ENCODE measurements at regions not wholly inside any gene's neighbourhood (a gene's known extent, or its start where the extent isn't known, plus 50 kb on each side); places are given as distances from the start of the nearest gene placed in this dataset.

DNA sequence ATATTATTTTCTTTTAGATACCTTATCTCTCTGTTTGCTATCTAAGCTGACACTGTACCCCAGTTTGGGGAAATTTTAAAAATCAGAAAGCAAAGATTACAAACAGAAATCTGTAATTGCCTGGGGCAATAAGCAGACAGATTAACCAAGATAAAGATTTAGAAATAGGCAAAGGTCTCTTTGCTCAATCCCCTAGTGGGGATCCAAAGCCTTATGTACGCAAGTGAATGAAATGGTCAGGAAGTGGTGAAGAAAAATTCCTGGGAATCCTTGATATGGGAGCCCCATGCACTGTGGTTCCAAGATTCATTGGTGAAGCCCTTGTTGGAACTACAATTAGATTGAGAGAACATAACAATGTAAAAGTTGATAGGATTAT, 139.5 kb upstream of the GUCY1A2 start:
- no peak for DNase-seq
- Histone ChIP-seq H3K9me3 (ENCODE audit: insufficient read depth, low read length, severe bottlenecking) (no peaks in the 10 kb centered on the region), H3K4me2 (ENCODE audit: insufficient read depth, low read length) (no peak overlapping the region), H3K27ac (ENCODE audit: low read length) (no peak overlapping the region), H3K79me2 (ENCODE audit: insufficient read depth, low read length) (no peaks in the 10 kb centered on the region), H3K9ac (ENCODE audit: low read depth, low read length) (no peak overlapping the region), H3K4me3 (ENCODE audit: low read depth in 1 of 2, low read length in 2 of 2) (no peak overlapping the region), H3K27me3 (ENCODE audit: insufficient read depth, low read length, poor library complexity) (no peaks in the 10 kb centered on the region), H3K36me3 (ENCODE audit: insufficient read depth, low read length) (no peaks in the 10 kb centered on the region), H2AFZ (ENCODE audit: low read depth, low read length) (no peak overlapping the region), H4K20me1 (ENCODE audit: insufficient read depth, low read length) (no peaks in the 10 kb centered on the region), H3K4me1 (ENCODE audit: insufficient read depth, low read length) (no peaks in the 10 kb centered on the region)
- no peak for ATAC-seq (ENCODE audit: insufficient read depth, low read depth)
- TF ChIP-seq EZH2 (IDR thresholded peaks at IDR 0.05; ENCODE audit: borderline replicate concordance, low read depth, low read length, severe bottlenecking) (no peak), CTCF (IDR thresholded peaks at IDR 0.05; ENCODE audit: borderline replicate concordance, extremely low read depth, low read length, poor library complexity, severe bottlenecking) (no peak)

DNA sequence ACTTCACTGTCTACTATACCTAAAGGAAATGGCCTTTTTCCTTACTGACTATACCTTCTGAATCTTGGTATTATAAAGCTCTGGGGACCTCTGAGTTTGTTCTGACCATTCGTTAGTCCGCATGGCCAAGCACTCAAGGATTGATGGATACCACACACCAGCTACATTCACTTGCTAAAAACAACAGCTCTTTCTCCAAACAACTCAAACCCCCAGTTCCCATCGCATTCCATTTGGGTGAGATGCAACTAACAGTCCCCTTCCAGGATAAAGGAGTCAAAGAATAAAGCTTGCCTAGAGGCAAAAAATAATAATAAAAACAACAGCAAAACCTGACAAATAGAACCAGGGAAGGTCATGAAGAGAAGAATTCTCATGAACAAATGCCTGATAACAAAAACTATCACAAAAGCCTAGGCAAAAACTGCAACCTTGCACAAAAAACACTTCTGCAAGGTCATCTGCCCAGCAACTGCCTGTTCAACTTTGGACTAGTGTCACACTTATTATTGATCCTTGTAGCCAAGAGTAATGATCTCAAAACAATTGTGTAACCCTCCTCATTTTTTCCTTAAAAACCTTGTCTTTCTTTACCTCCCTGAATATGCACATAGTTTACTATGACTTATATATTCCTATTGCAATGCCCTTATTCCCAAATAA, 139.0 kb upstream of the GUCY1A2 start:
- no peak overlapping the region for H2AFZ ChIP-seq (ENCODE audit: low read depth, low read length)
- H3K9ac ChIP-seq (ENCODE audit: low read depth, low read length), result no peak overlapping the region
- no peaks in the 10 kb centered on the region for H3K79me2 ChIP-seq (ENCODE audit: insufficient read depth, low read length)
- no peaks in the 10 kb centered on the region for H3K27me3 ChIP-seq (ENCODE audit: insufficient read depth, low read length, poor library complexity)
- no peaks in the 10 kb centered on the region for H3K9me3 ChIP-seq (ENCODE audit: insufficient read depth, low read length, severe bottlenecking)
- no peaks in the 10 kb centered on the region for H4K20me1 ChIP-seq (ENCODE audit: insufficient read depth, low read length)
- ATAC-seq (ENCODE audit: insufficient read depth, low read depth), result no peak
- no peaks in the 10 kb centered on the region for H3K4me1 ChIP-seq (ENCODE audit: insufficient read depth, low read length)
- no peaks in the 10 kb centered on the region for H3K36me3 ChIP-seq (ENCODE audit: insufficient read depth, low read length)
- no peak overlapping the region for H3K27ac ChIP-seq (ENCODE audit: low read length)
- TF ChIP-seq CTCF (IDR thresholded peaks at IDR 0.05; ENCODE audit: borderline replicate concordance, extremely low read depth, low read length, poor library complexity, severe bottlenecking) (no peak), EZH2 (IDR thresholded peaks at IDR 0.05; ENCODE audit: borderline replicate concordance, low read depth, low read length, severe bottlenecking) (no peak)
- no peak overlapping the region for H3K4me2 ChIP-seq (ENCODE audit: insufficient read depth, low read length)
- no peak for DNase-seq
- H3K4me3 ChIP-seq (ENCODE audit: low read depth in 1 of 2, low read length in 2 of 2), result no peak overlapping the region

DNA sequence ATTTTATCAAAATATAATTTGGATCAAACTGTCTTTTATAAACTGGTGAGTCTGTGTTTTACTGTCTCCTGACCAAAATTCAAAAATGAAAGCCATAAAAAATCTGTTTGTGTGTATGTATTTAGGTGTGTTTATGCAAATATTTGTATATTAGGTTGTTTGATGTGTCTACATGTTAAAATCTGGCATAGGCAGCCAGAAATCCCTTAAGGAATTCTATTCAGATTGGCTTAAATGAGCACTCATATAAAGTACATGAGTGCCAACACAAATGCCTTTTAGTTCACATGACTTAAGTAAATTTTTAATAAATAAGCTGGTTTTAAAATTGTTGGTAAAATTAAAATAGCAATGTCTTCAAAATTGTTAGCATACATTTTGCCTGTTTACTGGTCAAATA, 133.3 kb upstream of the GUCY1A2 start:
- H3K4me1 ChIP-seq (ENCODE audit: insufficient read depth, low read length), result no peaks in the 10 kb centered on the region
- TF ChIP-seq CTCF (IDR thresholded peaks at IDR 0.05; ENCODE audit: borderline replicate concordance, extremely low read depth, low read length, poor library complexity, severe bottlenecking), result no peak
- no peak overlapping the region for H3K27ac ChIP-seq (ENCODE audit: low read length)
- H3K4me3 ChIP-seq (ENCODE audit: low read depth in 1 of 2, low read length in 2 of 2), result no peak overlapping the region
- H2AFZ ChIP-seq (ENCODE audit: low read depth, low read length), result no peak overlapping the region
- H3K27me3 ChIP-seq (ENCODE audit: insufficient read depth, low read length, poor library complexity), result no peaks in the 10 kb centered on the region
- DNase-seq (no peak), ATAC-seq (ENCODE audit: insufficient read depth, low read depth) (no peak)
- no peaks in the 10 kb centered on the region for H3K9me3 ChIP-seq (ENCODE audit: insufficient read depth, low read length, severe bottlenecking)
- H3K4me2 ChIP-seq (ENCODE audit: insufficient read depth, low read length), result no peak overlapping the region
- H3K36me3 ChIP-seq (ENCODE audit: insufficient read depth, low read length), result no peaks in the 10 kb centered on the region
- H3K79me2 ChIP-seq (ENCODE audit: insufficient read depth, low read length), result no peaks in the 10 kb centered on the region
- H3K9ac ChIP-seq (ENCODE audit: low read depth, low read length), result no peak overlapping the region
- no peaks in the 10 kb centered on the region for H4K20me1 ChIP-seq (ENCODE audit: insufficient read depth, low read length)

- no peak for TF ChIP-seq EZH2 (IDR thresholded peaks at IDR 0.05; ENCODE audit: borderline replicate concordance, low read depth, low read length, severe bottlenecking)
- no peak for TF ChIP-seq CTCF (IDR thresholded peaks at IDR 0.05; ENCODE audit: borderline replicate concordance, extremely low read depth, low read length, poor library complexity, severe bottlenecking)
- ATAC-seq (ENCODE audit: insufficient read depth, low read depth) (no peak), DNase-seq (no peak)
- no peak overlapping the region for H3K4me2 ChIP-seq (ENCODE audit: insufficient read depth, low read length)
- no peaks in the 10 kb centered on the region for H3K27me3 ChIP-seq (ENCODE audit: insufficient read depth, low read length, poor library complexity)
- no peak overlapping the region for H2AFZ ChIP-seq (ENCODE audit: low read depth, low read length)
- no peak overlapping the region for H3K4me3 ChIP-seq (ENCODE audit: low read depth in 1 of 2, low read length in 2 of 2)
- H3K27ac ChIP-seq (ENCODE audit: low read length), result no peak overlapping the region
- no peaks in the 10 kb centered on the region for H4K20me1 ChIP-seq (ENCODE audit: insufficient read depth, low read length)
- no peak overlapping the region for H3K9ac ChIP-seq (ENCODE audit: low read depth, low read length)
- no peaks in the 10 kb centered on the region for H3K36me3 ChIP-seq (ENCODE audit: insufficient read depth, low read length)
- no peaks in the 10 kb centered on the region for H3K79me2 ChIP-seq (ENCODE audit: insufficient read depth, low read length)
- no peaks in the 10 kb centered on the region for H3K9me3 ChIP-seq (ENCODE audit: insufficient read depth, low read length, severe bottlenecking)
- no peaks in the 10 kb centered on the region for H3K4me1 ChIP-seq (ENCODE audit: insufficient read depth, low read length)
Measured at GRCh38 chr11:107151158-107151557, 132.9 kb upstream of the GUCY1A2 start.
